ENCODE measurements at regions not wholly inside any gene's neighbourhood (a gene's known extent, or its start where the extent isn't known, plus 50 kb on each side); places are given as distances from the start of the nearest gene placed in this dataset.

- no peak overlapping the region for H3K27ac ChIP-seq
- H3K9me3 ChIP-seq, result no peaks in the 10 kb centered on the region
- ATAC-seq (no peak), DNase-seq (ENCODE audit: low read depth in 1 of 2, low spot score in 1 of 2) (no peak), FAIRE-seq (no peak)
- no peak overlapping the region for H3K4me3 ChIP-seq
- no peaks in the 10 kb centered on the region for H3K4me1 ChIP-seq
- H3K4me2 ChIP-seq, result no peak overlapping the region
- TF ChIP-seq RAD21 (conservative IDR thresholded peaks at IDR 0.05 in 1 of 2, IDR thresholded peaks at IDR 0.05 in 1 of 2) (no peak), ZSCAN20 (CRISPR knock-in tag; IDR thresholded peaks at IDR 0.05) (no peak), ESRRA (IDR thresholded peaks at IDR 0.05; ENCODE audit: borderline replicate concordance, low read length) (no peak), HOXB5 (CRISPR knock-in tag; IDR thresholded peaks at IDR 0.05) (no peak), RCOR1 (IDR thresholded peaks at IDR 0.05; ENCODE audit: low read depth, low read length) (no peak), GATA3 (IDR thresholded peaks at IDR 0.05; ENCODE audit: borderline replicate concordance) (no peak)
- POLR2A ChIA-PET, result no interaction called here
- CTCF ChIA-PET, result interaction anchor here (0.6 kb wide), 1 partner anchor 1754 kb away, joined by 4 read pairs; no protein-coding TSS in a partner anchor
- WGBS (ENCODE audit: missing lambda C conversion rate), result 83% methylated on average over 2 of the region's 2 CpGs
Measured at GRCh38 chr9:78493166-78493742, 196.3 kb downstream of the PSAT1 start.

GRCh38 chr9:78502566-78502965, 205.6 kb downstream of the PSAT1 start:
- Histone ChIP-seq H3K9me3 (no peaks in the 10 kb centered on the region), H3K27ac (no peak overlapping the region), H3K4me3 (no peak overlapping the region), H3K4me2 (no peak overlapping the region), H3K4me1 (no peaks in the 10 kb centered on the region)
- ChIA-PET CTCF (interaction anchor here (0.6 kb wide), 1 partner anchor 10 kb away, joined by 3 read pairs; no protein-coding TSS in a partner anchor), POLR2A (no interaction called here)
- FAIRE-seq (no peak), DNase-seq (ENCODE audit: low read depth in 1 of 2, low spot score in 1 of 2) (no peak), ATAC-seq (no peak)
- TF ChIP-seq CBX2 (IDR thresholded peaks at IDR 0.05; ENCODE audit: borderline replicate concordance, low read depth) (no peak), TP53 (CRISPR knock-in tag; IDR thresholded peaks at IDR 0.05) (no peak), POLR2A (IDR thresholded peaks at IDR 0.05; ENCODE audit: low read length) (no peak), USF2 (IDR thresholded peaks at IDR 0.05) (no peak), NR3C1 (IDR thresholded peaks at IDR 0.05) (no peak), HOXB5 (CRISPR knock-in tag; IDR thresholded peaks at IDR 0.05) (no peak), EHF (CRISPR knock-in tag; IDR thresholded peaks at IDR 0.05) (no peak), ZSCAN20 (CRISPR knock-in tag; IDR thresholded peaks at IDR 0.05) (no peak)
- WGBS (ENCODE audit: missing lambda C conversion rate), result 24% methylated on average over 5 of the region's 5 CpGs

GRCh38 chr9:78505546-78505945, 208.6 kb downstream of the PSAT1 start:
- whole genome bisulfite sequencing (ENCODE audit: missing lambda C conversion rate), result 68% methylated on average over 2 of the region's 2 CpGs

More at GRCh38 chr9:78505546-78505945, 208.6 kb downstream of the PSAT1 start:
- DNase-seq (ENCODE audit: low read depth in 1 of 2, low spot score in 1 of 2) (no peak), FAIRE-seq (no peak), ATAC-seq (no peak)
- Histone ChIP-seq H3K9me3 (no peaks in the 10 kb centered on the region), H3K4me1 (no peaks in the 10 kb centered on the region), H3K27ac (no peak overlapping the region), H3K4me2 (no peak overlapping the region), H3K4me3 (no peak overlapping the region)
- POLR2A ChIA-PET, result no interaction called here
- CTCF ChIA-PET, result interaction anchor here (1.2 kb wide), 1 partner anchor 10 kb away, joined by 4 read pairs; no protein-coding TSS in a partner anchor
- TF ChIP-seq MAX (IDR thresholded peaks at IDR 0.05), result no peak
- no peak for TF ChIP-seq PBX3 (IDR thresholded peaks at IDR 0.05)
- TF ChIP-seq BCL3 (IDR thresholded peaks at IDR 0.05), result no peak
- TF ChIP-seq EP300 (IDR thresholded peaks at IDR 0.05), result no peak
- TF ChIP-seq MYC (IDR thresholded peaks at IDR 0.05; ENCODE audit: borderline replicate concordance, low read length), result no peak
- no peak for TF ChIP-seq CTCF (IDR thresholded peaks at IDR 0.05)
- TF ChIP-seq SMC3 (IDR thresholded peaks at IDR 0.05), result no peak
- TF ChIP-seq TP53 (CRISPR knock-in tag; IDR thresholded peaks at IDR 0.05), result no peak
- TF ChIP-seq ATOH8 (CRISPR knock-in tag; IDR thresholded peaks at IDR 0.05; ENCODE audit: low read depth), result no peak
- TF ChIP-seq HOXA7 (CRISPR knock-in tag; IDR thresholded peaks at IDR 0.05), result no peak
- no peak for TF ChIP-seq ESRRA (IDR thresholded peaks at IDR 0.05; ENCODE audit: borderline replicate concordance, low read length)
- TF ChIP-seq TFCP2L1 (CRISPR knock-in tag; IDR thresholded peaks at IDR 0.05), result no peak
- TF ChIP-seq HDAC2 (IDR thresholded peaks at IDR 0.05), result no peak
- TF ChIP-seq CEBPB (IDR thresholded peaks at IDR 0.05), result no peak
